HCT116 (cell line): ENCODE measurements at regions not wholly inside any gene's neighbourhood (a gene's known extent, or its start where the extent isn't known, plus 50 kb on each side); places are given as distances from the start of the nearest gene placed in this dataset.

Experiments
- ATAC-seq: fragments of 200-7000 bp; cut with Tn5 transposase; 2 replicates; pipeline ENCODE4 v1.9.1; 2020; ENCODE audit warnings: mild to moderate bottlenecking, moderate library complexity
- BruUV-seq: library from RNA; stranded (reverse); fragments of 400-500 nt; replicated peaks from 2 replicates; lab custom pipeline; 2021; lab: Mats Ljungman, UMichigan
- CTCF ChIA-PET: fragments of 300-600 bp; sonication (Branson Sonifier 250); formaldehyde crosslinking; loops from one replicate; lab custom pipeline; 2021; ENCODE audit warnings: antibody characterized with exemption; lab: Charles Lee
- POLR2A ChIA-PET: fragments of 300-600, 350-600 bp; sonication (Branson Sonifier 250); formaldehyde crosslinking; loops from one replicate; lab custom pipeline; 2021; ENCODE audit warnings: antibody characterized with exemption; lab: Charles Lee
- RAD21 ChIA-PET, 2 experiments: fragments of 300-600 bp; sonication (Branson Sonifier 250); formaldehyde crosslinking; loops; one replicate each; lab custom pipeline; 2023; ENCODE audit warnings: low total read pairs in 2 of 2; ENCODE audit not compliant: uncharacterized antibody in 2 of 2, unreplicated experiment in 2 of 2, low non-redundant PET in 1 of 2; lab: Charles Lee
- DNase-seq: peaks from one replicate; pipeline ENCODE4 v3.0.0-alpha.2; 2010; ENCODE audit warnings: low read depth, low spot score
- H2AFZ ChIP-seq: fragments of 200-600 bp; shearing (Covaris generic), sonication (generic); 2 replicates; pipeline ENCODE4 v1.6.1; 2017; ENCODE audit warnings: low read depth, mixed run types, mixed read lengths, antibody characterized with exemption, low read length; ENCODE audit not compliant: poor library complexity, severe bottlenecking
- H3K27ac ChIP-seq: 2 replicates; pipeline ENCODE4 v1.5.1; 2012; ENCODE audit warnings: low read depth, low read length
- H3K27me3 ChIP-seq: fragments of 200-600 bp; sonication (generic); 2 replicates; pipeline ENCODE4 v1.6.1; 2016; ENCODE audit warnings: mixed run types, low read length, mixed read lengths; ENCODE audit not compliant: insufficient read depth
- H3K36me3 ChIP-seq, 2 experiments: fragments of 200-500 bp in 1 of 2; fragments of 200-600 bp in 1 of 2; sonication (Bioruptor generic) in 1 of 2; sonication (generic) in 1 of 2; 2 replicates each; pipeline versions ENCODE4 v1.5.1 to v1.6.1; 2014 to 2016; ENCODE audit warnings: low read length in 2 of 2, inconsistent platforms in 1 of 2, mixed read lengths in 1 of 2, mixed run types in 1 of 2; ENCODE audit not compliant: insufficient read depth in 2 of 2, control insufficient read depth in 1 of 2
- H3K4me1 ChIP-seq, 2 experiments: fragments of 200-600 bp in 1 of 2; sonication (generic) in 1 of 2; 2 replicates each; pipeline versions ENCODE4 v1.5.1 to v1.6.1; 2012 to 2017; ENCODE audit warnings: low read length in 2 of 2, inconsistent platforms in 1 of 2, mild to moderate bottlenecking in 1 of 2, mixed read lengths in 1 of 2, mixed run types in 1 of 2, moderate library complexity in 1 of 2; ENCODE audit not compliant: insufficient read depth in 2 of 2, control insufficient read depth in 1 of 2
- H3K4me2 ChIP-seq: fragments of 200-600 bp; sonication (generic); 2 replicates; pipeline ENCODE4 v1.6.1; 2017; ENCODE audit warnings: mixed run types, low read length, mixed read lengths
- H3K4me3 ChIP-seq, 2 experiments: fragments of 200-600 bp in 1 of 2; sonication (generic) in 1 of 2; replicated peaks in 1 of 2; 2 replicates each; pipeline ENCODE4 v1.5.1; 2011 to 2016; ENCODE audit warnings: low read length in 2 of 2, control low read depth in 1 of 2, low read depth in 1 of 2, mild to moderate bottlenecking in 1 of 2, mixed read lengths in 1 of 2, mixed run types in 1 of 2
- H3K79me2 ChIP-seq: fragments of 200-600 bp; sonication (generic); 2 replicates; pipeline ENCODE4 v1.6.1; 2017; ENCODE audit warnings: mild to moderate bottlenecking, mixed run types, low read length, moderate library complexity, mixed read lengths; ENCODE audit not compliant: insufficient read depth
- H3K9ac ChIP-seq: fragments of 200-600 bp; sonication (generic); 2 replicates; pipeline ENCODE4 v1.6.1; 2016; ENCODE audit warnings: low read length, mixed read lengths
- H3K9me2 ChIP-seq: fragments of 200-600 bp; sonication (generic), shearing (Covaris generic); 2 replicates; pipeline ENCODE4 v1.6.1; 2017; ENCODE audit warnings: mixed run types, mild to moderate bottlenecking, moderate library complexity; ENCODE audit not compliant: insufficient read depth
- H3K9me3 ChIP-seq, 2 experiments: fragments of 200-500 bp in 1 of 2; fragments of 200-600 bp in 1 of 2; sonication (Bioruptor generic) in 1 of 2; sonication (generic) in 1 of 2; 2 replicates each; pipeline ENCODE4 v1.6.1; 2014 to 2017; ENCODE audit warnings: low read length in 2 of 2, mixed read lengths in 2 of 2, inconsistent platforms in 1 of 2, low read depth in 1 of 2, mild to moderate bottlenecking in 1 of 2, mixed run types in 1 of 2, moderate library complexity in 1 of 2; ENCODE audit not compliant: control insufficient read depth in 1 of 2, insufficient read depth in 1 of 2
- H4K20me1 ChIP-seq: fragments of 200-600 bp; sonication (generic), shearing (Covaris generic); 2 replicates; pipeline ENCODE4 v1.6.1; 2017; ENCODE audit warnings: mixed run types, mild to moderate bottlenecking, moderate library complexity; ENCODE audit not compliant: insufficient read depth
- CBX3 ChIP-seq: IDR thresholded peaks from 2 replicates; pipeline ENCODE4 v1.6.1; 2012; ENCODE audit warnings: low read depth
- CEBPB ChIP-seq: IDR thresholded peaks from 2 replicates; pipeline ENCODE4 v1.6.1; 2012; ENCODE audit warnings: low read depth
- CTCF ChIP-seq, 3 experiments: fragments of 200-600 bp in 1 of 3; sonication (generic) in 1 of 3; IDR thresholded peaks in 2 of 3; conservative IDR thresholded peaks in 1 of 3; 2 replicates each; pipeline ENCODE4 v1.5.1; 2012 to 2017; ENCODE audit warnings: low read depth in 2 of 3, low read length in 2 of 3, antibody characterized with exemption in 1 of 3, borderline replicate concordance in 1 of 3, control low read depth in 1 of 3, mild to moderate bottlenecking in 1 of 3, mixed read lengths in 1 of 3, mixed run types in 1 of 3, moderate library complexity in 1 of 3; ENCODE audit not compliant: insufficient read depth in 1 of 3
- EGR1 ChIP-seq: IDR thresholded peaks from 2 replicates; pipeline ENCODE4 v1.6.1; 2012; ENCODE audit warnings: low read depth
- ELF1 ChIP-seq: IDR thresholded peaks from 2 replicates; pipeline ENCODE4 v1.6.1; 2012; ENCODE audit warnings: low read depth, borderline replicate concordance
- EZH2 ChIP-seq: fragments of 200-600 bp; sonication (generic); IDR thresholded peaks from 2 replicates; pipeline ENCODE4 v1.6.1; 2017; ENCODE audit warnings: antibody characterized with exemption, mixed run types
- FOSL1 ChIP-seq: IDR thresholded peaks from 2 replicates; pipeline ENCODE4 v1.6.1; 2012; ENCODE audit warnings: low read depth
- JUND ChIP-seq: IDR thresholded peaks from 2 replicates; pipeline ENCODE4 v1.6.1; 2012
- POLR2AphosphoS5 ChIP-seq: IDR thresholded peaks from 2 replicates; pipeline ENCODE4 v1.6.1; 2011; ENCODE audit warnings: mild to moderate bottlenecking, low read depth, low read length, moderate library complexity
- RAD21 ChIP-seq: IDR thresholded peaks from 2 replicates; pipeline ENCODE4 v1.6.1; 2012; ENCODE audit warnings: low read depth, mild to moderate bottlenecking
- SP1 ChIP-seq: IDR thresholded peaks from 2 replicates; pipeline ENCODE4 v1.6.1; 2012; ENCODE audit warnings: low read depth
- TCF7L2 ChIP-seq: IDR thresholded peaks from 2 replicates; pipeline ENCODE4 v1.7.0; 2011; ENCODE audit warnings: borderline replicate concordance, inconsistent platforms; ENCODE audit not compliant: insufficient read depth, insufficient read length; ENCODE audit errors: extremely low read depth
- YY1 ChIP-seq: IDR thresholded peaks from 2 replicates; pipeline ENCODE4 v1.6.1; 2011; ENCODE audit warnings: low read length, low read depth, moderate library complexity, mild to moderate bottlenecking; ENCODE audit not compliant: insufficient replicate concordance; ENCODE audit errors: extremely low read depth
- intact Hi-C: fragments of 100-400 bp; cut with micrococcal nuclease; formaldehyde crosslinking; loops from 2 replicates; pipeline ENCODE4 v1.10.0; 2022

- H3K27ac ChIP-seq, result no peak overlapping the region
- H3K9ac ChIP-seq, result no peak overlapping the region
- H3K4me3 ChIP-seq, result no peak overlapping the region
- H3K27me3 ChIP-seq, result no peaks in the 10 kb centered on the region
- peaks cover 0 to 4% of the 10 kb centered on the region in 2 experiments; a peak in 1 of 4 replicates for H3K9me3 ChIP-seq
- no peaks in the 10 kb centered on the region for H3K4me1 ChIP-seq
- H3K79me2 ChIP-seq, result no peaks in the 10 kb centered on the region
- no peak for ATAC-seq
- no peaks in the 10 kb centered on the region for H3K36me3 ChIP-seq
- ChIA-PET RAD21 (no interaction called here), CTCF (no interaction called here), POLR2A (no interaction called here)
- DNase-seq, result no peak
- intact Hi-C loops, result no loop called here
- no peak overlapping the region for H2AFZ ChIP-seq
- H3K9me2 ChIP-seq, result no peaks in the 10 kb centered on the region
- TF ChIP-seq EZH2 (no peak), TCF7L2 (no peak), JUND (no peak), EGR1 (no peak), CTCF (IDR thresholded peaks at IDR 0.05 in 2 of 3, conservative IDR thresholded peaks at IDR 0.05 in 1 of 3; ENCODE audit: borderline replicate concordance in 1 of 3, insufficient read depth in 1 of 3, low read depth in 2 of 3, low read length in 2 of 3) (no peak), ELF1 (no peak), CEBPB (no peak), FOSL1 (no peak), SP1 (no peak), CBX3 (no peak), POLR2AphosphoS5 (no peak), RAD21 (no peak), YY1 (no peak)
- no peak overlapping the region for H3K4me2 ChIP-seq
- no TSS peak for BruUV-seq
- H4K20me1 ChIP-seq, result no peaks in the 10 kb centered on the region
These were observed 516.4 kb upstream of the RORB start for GRCh38 chr9:73980754-73981153.
